ENCODE measurements at regions not wholly inside any gene's neighbourhood (a gene's known extent, or its start where the extent isn't known, plus 50 kb on each side); places are given as distances from the start of the nearest gene placed in this dataset.
A peak's percentile ranks its signal among the peaks of the same experiment; 100 is the strongest.

GRCh38 chr18:78074400-78075020 lies 824.9 kb downstream of the GALR1 start:
- CTCF ChIA-PET = no interaction called here
- POLR2A ChIA-PET = no interaction called here
- no peaks in the 10 kb centered on the region for H3K27me3 ChIP-seq (ENCODE audit: control insufficient read depth in 2 of 2, insufficient read depth in 2 of 2, low read length in 2 of 2)
- H3K27me3 Mint-ChIP-seq = peaks cover 0 to 8% (median 6%) of the 10 kb centered on the region in 5 donors
- peaks cover 0 to 3% (median 0%) of the 10 kb centered on the region in 11 donors for H3K9me3 Mint-ChIP-seq
- intact Hi-C loops (cut with micrococcal nuclease) = no loop called here
- H3K36me3 Mint-ChIP-seq = no peaks in the 10 kb centered on the region
- H3K9me3 ChIP-seq (ENCODE audit: control insufficient read depth in 2 of 3, low read length in 3 of 3) = no peaks in the 10 kb centered on the region
- no peak overlapping the region for H3K27ac ChIP-seq (ENCODE audit: low read depth, low read length)
- H3K36me3 ChIP-seq (ENCODE audit: control insufficient read depth in 2 of 3, insufficient read depth in 3 of 3, low read length in 3 of 3) = no peaks in the 10 kb centered on the region
- ATAC-seq (no peak), DNase-seq (no peak)
- H3K4me1 ChIP-seq (ENCODE audit: control insufficient read depth in 2 of 2, insufficient read depth in 2 of 2, low read length in 2 of 2) = no peaks in the 10 kb centered on the region
- no peak overlapping the region for H3K4me3 ChIP-seq (ENCODE audit: low read length)
- H3K4me1 Mint-ChIP-seq = no peaks in the 10 kb centered on the region
- no peak overlapping the region for H3K4me3 Mint-ChIP-seq
- H3K27ac Mint-ChIP-seq = peak overlapping the region in 1 of 9 donors; percentile 14

GRCh38 chr18:78080081-78080480 lies 830.4 kb downstream of the GALR1 start:
- H3K4me1 ChIP-seq (ENCODE audit: control insufficient read depth in 2 of 2, insufficient read depth in 2 of 2, low read length in 2 of 2) = no peaks in the 10 kb centered on the region
- Mint-ChIP-seq H3K36me3 (no peaks in the 10 kb centered on the region), H3K27ac (no peak overlapping the region), H3K9me3 (peaks cover 0 to 3% (median 0%) of the 10 kb centered on the region in 11 donors), H3K4me1 (no peaks in the 10 kb centered on the region), H3K4me3 (no peak overlapping the region), H3K27me3 (peaks cover 0 to 20% (median 0%) of the 10 kb centered on the region in 5 donors)
- intact Hi-C loops (cut with micrococcal nuclease) = no loop called here
- ATAC-seq (no peak), DNase-seq (no peak)
- no peak overlapping the region for H3K4me3 ChIP-seq (ENCODE audit: low read length)
- H3K36me3 ChIP-seq (ENCODE audit: control insufficient read depth in 2 of 3, insufficient read depth in 3 of 3, low read length in 3 of 3) = no peaks in the 10 kb centered on the region
- POLR2A ChIA-PET = no interaction called here
- CTCF ChIA-PET = no interaction called here
- H3K9me3 ChIP-seq (ENCODE audit: control insufficient read depth in 2 of 3, low read length in 3 of 3) = no peaks in the 10 kb centered on the region
- no peak overlapping the region for H3K27ac ChIP-seq (ENCODE audit: low read depth, low read length)
- H3K27me3 ChIP-seq (ENCODE audit: control insufficient read depth in 2 of 2, insufficient read depth in 2 of 2, low read length in 2 of 2) = no peaks in the 10 kb centered on the region

- intact Hi-C loops (cut with micrococcal nuclease) = no loop called here
- no peak overlapping the region for H3K27ac ChIP-seq (ENCODE audit: low read depth, low read length)
- Mint-ChIP-seq H3K4me3 (no peak overlapping the region), H3K9me3 (peaks cover 0 to 3% (median 0%) of the 10 kb centered on the region in 11 donors), H3K36me3 (no peaks in the 10 kb centered on the region), H3K27ac (no peak overlapping the region), H3K27me3 (peaks cover 0 to 25% (median 0%) of the 10 kb centered on the region in 5 donors), H3K4me1 (no peaks in the 10 kb centered on the region)
- no peaks in the 10 kb centered on the region for H3K36me3 ChIP-seq (ENCODE audit: control insufficient read depth in 2 of 3, insufficient read depth in 3 of 3, low read length in 3 of 3)
- ChIA-PET POLR2A (no interaction called here), CTCF (no interaction called here)
- no peaks in the 10 kb centered on the region for H3K9me3 ChIP-seq (ENCODE audit: control insufficient read depth in 2 of 3, low read length in 3 of 3)
- H3K4me1 ChIP-seq (ENCODE audit: control insufficient read depth in 2 of 2, insufficient read depth in 2 of 2, low read length in 2 of 2) = no peaks in the 10 kb centered on the region
- H3K4me3 ChIP-seq (ENCODE audit: low read length) = no peak overlapping the region
- no peaks in the 10 kb centered on the region for H3K27me3 ChIP-seq (ENCODE audit: control insufficient read depth in 2 of 2, insufficient read depth in 2 of 2, low read length in 2 of 2)
- ATAC-seq = no peak
- no peak for DNase-seq
Observed at GRCh38 chr18:78080761-78081160, 831.1 kb downstream of the GALR1 start.

- Mint-ChIP-seq H3K27me3 (peaks cover 0 to 25% (median 0%) of the 10 kb centered on the region in 5 donors), H3K27ac (no peak overlapping the region), H3K4me3 (no peak overlapping the region), H3K9me3 (peaks cover 0 to 3% (median 0%) of the 10 kb centered on the region in 11 donors), H3K36me3 (no peaks in the 10 kb centered on the region), H3K4me1 (no peaks in the 10 kb centered on the region)
- H3K27ac ChIP-seq (ENCODE audit: low read depth, low read length) = no peak overlapping the region
- H3K4me3 ChIP-seq (ENCODE audit: low read length) = no peak overlapping the region
- intact Hi-C loops (cut with micrococcal nuclease) = no loop called here
- H3K4me1 ChIP-seq (ENCODE audit: control insufficient read depth in 2 of 2, insufficient read depth in 2 of 2, low read length in 2 of 2) = no peaks in the 10 kb centered on the region
- no peaks in the 10 kb centered on the region for H3K27me3 ChIP-seq (ENCODE audit: control insufficient read depth in 2 of 2, insufficient read depth in 2 of 2, low read length in 2 of 2)
- H3K36me3 ChIP-seq (ENCODE audit: control insufficient read depth in 2 of 3, insufficient read depth in 3 of 3, low read length in 3 of 3) = no peaks in the 10 kb centered on the region
- POLR2A ChIA-PET = no interaction called here
- no peaks in the 10 kb centered on the region for H3K9me3 ChIP-seq (ENCODE audit: control insufficient read depth in 2 of 3, low read length in 3 of 3)
- DNase-seq (no peak), ATAC-seq (no peak)
- CTCF ChIA-PET = no interaction called here
Observed at GRCh38 chr18:78082816-78083215, 833.2 kb downstream of the GALR1 start.

- ChIA-PET POLR2A (no interaction called here), CTCF (no interaction called here)
- Histone ChIP-seq H3K9me3 (ENCODE audit: control insufficient read depth in 2 of 3, low read length in 3 of 3) (no peaks in the 10 kb centered on the region), H3K27me3 (ENCODE audit: control insufficient read depth in 2 of 2, insufficient read depth in 2 of 2, low read length in 2 of 2) (no peaks in the 10 kb centered on the region), H3K4me1 (ENCODE audit: control insufficient read depth in 2 of 2, insufficient read depth in 2 of 2, low read length in 2 of 2) (no peaks in the 10 kb centered on the region), H3K27ac (ENCODE audit: low read depth, low read length) (no peak overlapping the region), H3K36me3 (ENCODE audit: control insufficient read depth in 2 of 3, insufficient read depth in 3 of 3, low read length in 3 of 3) (no peaks in the 10 kb centered on the region), H3K4me3 (ENCODE audit: low read length) (no peak overlapping the region)
- H3K4me3 Mint-ChIP-seq = no peak overlapping the region
- H3K36me3 Mint-ChIP-seq = no peaks in the 10 kb centered on the region
- H3K9me3 Mint-ChIP-seq = peaks cover 0 to 5% (median 0%) of the 10 kb centered on the region in 11 donors
- no peaks in the 10 kb centered on the region for H3K4me1 Mint-ChIP-seq
- H3K27me3 Mint-ChIP-seq = peaks cover 0 to 19% (median 0%) of the 10 kb centered on the region in 5 donors
- intact Hi-C loops (cut with micrococcal nuclease) = no loop called here
- DNase-seq (no peak), ATAC-seq (no peak)
- H3K27ac Mint-ChIP-seq = no peak overlapping the region
Observed at GRCh38 chr18:78085241-78086185, 835.9 kb downstream of the GALR1 start.

- H3K4me1 Mint-ChIP-seq = no peaks in the 10 kb centered on the region
Observed at GRCh38 chr18:78086931-78087330, 837.3 kb downstream of the GALR1 start.

More at GRCh38 chr18:78086931-78087330, 837.3 kb downstream of the GALR1 start:
- Histone ChIP-seq H3K27ac (ENCODE audit: low read depth, low read length) (no peak overlapping the region), H3K27me3 (ENCODE audit: control insufficient read depth in 2 of 2, insufficient read depth in 2 of 2, low read length in 2 of 2) (no peaks in the 10 kb centered on the region), H3K9me3 (ENCODE audit: control insufficient read depth in 2 of 3, low read length in 3 of 3) (no peaks in the 10 kb centered on the region), H3K4me1 (ENCODE audit: control insufficient read depth in 2 of 2, insufficient read depth in 2 of 2, low read length in 2 of 2) (no peaks in the 10 kb centered on the region), H3K4me3 (ENCODE audit: low read length) (no peak overlapping the region), H3K36me3 (ENCODE audit: control insufficient read depth in 2 of 3, insufficient read depth in 3 of 3, low read length in 3 of 3) (no peaks in the 10 kb centered on the region)
- Mint-ChIP-seq H3K4me3 (no peak overlapping the region), H3K9me3 (peaks cover 0 to 5% (median 0%) of the 10 kb centered on the region in 11 donors), H3K27me3 (peaks cover 0 to 19% (median 0%) of the 10 kb centered on the region in 5 donors), H3K27ac (no peak overlapping the region), H3K36me3 (no peaks in the 10 kb centered on the region)
- no peak for ATAC-seq
- CTCF ChIA-PET = no interaction called here
- intact Hi-C loops (cut with micrococcal nuclease) = no loop called here
- no peak for DNase-seq
- POLR2A ChIA-PET = no interaction called here
